ENCODE measurements at regions not wholly inside any gene's neighbourhood (a gene's known extent, or its start where the extent isn't known, plus 50 kb on each side); places are given as distances from the start of the nearest gene placed in this dataset.

GRCh38 chr4:181234951-181235680 is 1008.1 kb upstream of the TENM3 start:
- TF ChIP-seq USF2 (IDR thresholded peaks at IDR 0.05; ENCODE audit: low read depth, low read length) (no peak), POLR2A (IDR thresholded peaks at IDR 0.05; ENCODE audit: low read depth, low read length) (no peak), MAFK (IDR thresholded peaks at IDR 0.05; ENCODE audit: low read depth, low read length) (no peak), CTCF (conservative IDR thresholded peaks at IDR 0.05; ENCODE audit: low read depth, low read length) (no peak), CHD1 (IDR thresholded peaks at IDR 0.05; ENCODE audit: low read depth, low read length) (no peak), ELK1 (IDR thresholded peaks at IDR 0.05; ENCODE audit: borderline replicate concordance, low read depth, low read length) (no peak), CEBPB (IDR thresholded peaks at IDR 0.05; ENCODE audit: low read depth, low read length) (no peak), BHLHE40 (IDR thresholded peaks at IDR 0.05; ENCODE audit: low read depth, low read length) (no peak), RFX5 (IDR thresholded peaks at IDR 0.05; ENCODE audit: low read depth, low read length) (no peak), FOS (IDR thresholded peaks at IDR 0.05; ENCODE audit: low read depth, low read length) (no peak)

Data from IMR-90 (cell line).